GM21825 (cell line): ENCODE measurements at regions not wholly inside any gene's neighbourhood (a gene's known extent, or its start where the extent isn't known, plus 50 kb on each side); places are given as distances from the start of the nearest gene placed in this dataset.
A peak's percentile ranks its signal among the peaks of the same experiment; 100 is the strongest.
"Not testable (repeated sequence)": the region's sequence is repeated elsewhere in the genome, so short reads cannot be mapped to it uniquely, and the experiment has no call there.

Source experiments
- ATAC-seq: cut with Tn5 transposase; IDR thresholded peaks from one replicate; pipeline ENCODE4 v1.9.1; 2021; ENCODE audit warnings: mild to moderate bottlenecking, moderate library complexity; ENCODE audit not compliant: unreplicated experiment

DNA sequence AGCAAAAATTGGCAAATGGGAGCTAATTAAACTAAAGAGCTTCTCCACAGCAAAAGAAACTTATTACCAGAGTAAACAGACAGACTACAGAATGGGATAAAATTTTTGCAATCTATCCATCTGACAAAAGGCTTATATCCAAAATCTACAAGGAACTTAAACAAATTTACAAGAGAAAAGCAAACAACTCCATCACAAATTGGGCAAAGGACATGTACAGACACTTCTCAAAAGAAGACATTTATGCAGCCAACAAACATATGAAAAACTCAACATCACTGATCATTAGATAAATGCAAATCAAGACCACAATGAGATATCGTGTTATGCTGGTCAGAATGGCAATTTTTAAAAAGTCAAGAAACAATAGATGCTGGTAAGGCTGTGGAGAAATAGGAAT, 315.6 kb downstream of the DMAC1 start:
- not testable (repeated sequence) for ATAC-seq

- no peak for ATAC-seq
These were observed 318.0 kb downstream of the DMAC1 start for GRCh38 chr9:7481570-7481969.

GRCh38 chr9:7479300-7479699, 320.3 kb downstream of the DMAC1 start:
- no peak for ATAC-seq

DNA sequence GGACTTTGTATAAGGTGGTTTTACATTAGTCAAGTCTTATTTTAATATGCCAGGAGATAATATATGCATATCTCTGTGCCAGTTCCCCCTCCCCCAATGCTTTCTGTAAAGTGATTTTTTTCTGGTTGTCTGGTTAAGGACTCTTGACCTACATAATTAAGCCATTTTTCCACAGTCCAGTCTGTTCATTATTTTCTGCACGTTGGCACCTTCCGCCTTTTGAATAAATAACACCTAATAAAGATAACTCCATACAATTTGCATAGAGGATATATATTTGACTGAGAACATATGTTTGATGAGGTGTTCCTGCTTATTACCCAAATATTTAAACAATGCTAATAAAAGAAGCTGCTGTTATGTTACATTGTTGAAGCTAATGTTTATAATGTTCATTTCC, 320.9 kb downstream of the DMAC1 start:
- ATAC-seq: no peak

- ATAC-seq: no peak
These were observed 332.4 kb downstream of the DMAC1 start for GRCh38 chr9:7467186-7467585.

DNA sequence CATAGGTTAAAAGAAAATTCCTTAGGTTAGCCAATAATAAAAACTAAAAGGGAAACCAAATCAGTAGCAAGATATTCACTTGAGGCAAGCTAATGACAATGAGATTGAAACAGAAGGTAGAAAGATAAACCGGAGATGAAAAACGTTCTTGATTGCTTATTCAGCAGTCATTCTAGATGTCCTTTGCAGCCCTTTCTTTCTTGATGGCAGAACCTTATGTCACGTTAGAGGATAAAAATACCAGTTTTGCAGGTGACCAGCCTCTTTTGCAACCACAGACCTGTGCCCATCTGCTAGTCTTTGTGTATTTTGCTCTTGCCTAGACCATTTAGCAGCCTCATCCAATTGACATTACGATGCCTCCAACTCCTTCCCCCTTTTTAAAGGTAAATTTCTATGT, 337.8 kb downstream of the DMAC1 start:
- ATAC-seq: no peak

GRCh38 chr9:7456793-7457530, 342.6 kb downstream of the DMAC1 start:
- ATAC-seq: no peak

- ATAC-seq: no peak
These were observed 343.2 kb downstream of the DMAC1 start for GRCh38 chr9:7456377-7456776.

GRCh38 chr9:7454624-7455023, 345.0 kb downstream of the DMAC1 start:
- ATAC-seq: no peak

DNA sequence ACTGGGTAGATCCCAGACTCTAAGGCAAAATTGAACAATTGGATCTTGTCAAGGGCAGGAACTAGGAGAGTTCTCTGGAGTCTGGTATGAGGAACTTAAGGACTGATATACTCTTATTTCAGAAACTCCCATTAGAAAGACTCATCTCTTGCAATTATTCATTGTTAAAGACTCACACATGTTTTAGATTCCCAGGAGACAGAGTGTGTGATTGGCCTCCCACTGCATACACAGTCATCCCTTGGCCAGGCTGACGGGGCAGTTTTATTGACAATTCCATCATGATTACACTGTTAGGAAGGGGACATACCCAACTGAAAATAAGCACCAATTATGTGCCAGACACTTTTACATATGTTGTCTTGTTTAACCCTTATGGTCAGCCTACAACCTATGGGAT, 347.2 kb downstream of the DMAC1 start:
- no peak for ATAC-seq

DNA sequence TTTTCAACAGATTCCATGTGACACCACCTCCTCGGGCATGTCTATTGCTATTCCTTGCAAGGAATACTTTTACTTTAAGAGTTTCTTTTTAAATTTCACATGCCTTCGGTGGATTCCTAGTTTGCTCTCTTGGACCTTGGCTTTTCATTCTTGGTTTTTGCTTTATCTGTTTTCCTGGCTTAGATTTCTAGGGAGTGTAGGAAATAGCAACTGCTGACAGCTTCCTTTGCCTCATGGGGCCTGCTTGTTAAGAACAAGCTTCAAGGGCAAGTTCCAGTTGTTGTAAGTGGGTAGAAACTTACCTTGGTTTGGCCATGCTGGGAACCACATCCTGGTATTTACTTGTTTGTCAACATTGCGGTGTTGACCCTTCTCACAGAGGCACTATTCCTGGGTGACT, 348.5 kb downstream of the DMAC1 start:
- no peak for ATAC-seq

- ATAC-seq: no peak
These were observed 356.0 kb downstream of the DMAC1 start for GRCh38 chr9:7443541-7443940.

GRCh38 chr9:7439355-7439995, 360.1 kb downstream of the DMAC1 start:
- ATAC-seq: no peak

DNA sequence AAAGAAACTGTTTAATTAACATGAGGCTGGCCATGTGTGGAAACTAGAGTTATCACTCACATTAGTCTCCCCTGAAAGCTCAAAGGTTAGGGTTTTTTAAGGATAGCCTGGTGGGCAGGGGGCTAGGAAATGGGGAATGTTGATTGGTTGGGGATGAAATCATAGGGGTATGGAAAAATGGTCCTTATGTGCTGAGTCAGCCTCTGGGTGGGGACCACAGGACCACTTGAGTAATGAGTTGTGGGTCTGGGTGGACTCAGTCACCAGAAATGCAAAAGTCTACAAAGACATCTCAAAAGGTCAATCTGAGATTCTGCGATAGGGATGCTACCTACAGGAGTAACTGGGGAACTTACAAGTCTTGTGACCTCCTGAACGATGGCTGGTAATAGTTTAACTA, 362.8 kb downstream of the DMAC1 start:
- no peak for ATAC-seq

GRCh38 chr9:7433508-7434292, 365.9 kb downstream of the DMAC1 start:
- no peak for ATAC-seq

GRCh38 chr9:7432989-7433388, 366.6 kb downstream of the DMAC1 start:
- no peak for ATAC-seq

DNA sequence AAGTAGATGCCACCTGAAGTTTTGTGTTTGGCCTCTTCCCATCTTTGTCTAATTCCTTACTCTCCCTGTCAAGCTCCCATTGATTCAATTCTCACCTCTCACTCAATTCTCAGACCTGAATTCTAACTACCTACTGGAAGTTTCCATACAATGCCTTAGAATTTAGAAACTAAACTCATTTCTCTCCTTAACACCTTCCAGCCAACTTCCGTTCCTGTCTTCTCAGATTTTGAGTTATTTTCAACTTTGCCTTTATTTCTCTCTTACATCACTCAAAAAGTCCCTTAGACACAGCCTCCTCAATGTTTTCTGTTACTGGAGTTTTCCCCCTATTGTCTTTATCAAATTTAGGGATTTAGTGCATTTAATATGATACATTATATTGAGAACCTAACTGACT, 382.2 kb downstream of the DMAC1 start:
- not testable (repeated sequence) for ATAC-seq

DNA sequence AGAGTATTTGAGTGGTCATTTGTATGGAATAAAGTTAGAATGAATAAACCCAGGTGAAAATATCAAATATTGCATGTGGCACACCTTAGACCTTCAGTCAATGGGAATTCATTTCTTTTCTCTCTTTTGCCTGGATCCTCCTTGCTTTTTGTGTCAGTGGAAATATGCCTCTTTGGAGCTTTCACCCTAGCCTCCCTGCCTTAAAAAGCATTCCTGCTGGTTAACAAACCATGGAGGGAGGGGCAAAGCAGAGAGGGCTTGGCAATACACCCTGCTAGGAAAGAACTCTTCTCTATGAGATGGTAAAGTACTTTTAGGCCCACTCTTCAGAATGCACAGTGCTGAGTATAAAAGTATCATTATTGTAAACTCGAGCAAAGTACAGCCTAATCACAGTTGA, 383.7 kb downstream of the DMAC1 start:
- no peak for ATAC-seq

DNA sequence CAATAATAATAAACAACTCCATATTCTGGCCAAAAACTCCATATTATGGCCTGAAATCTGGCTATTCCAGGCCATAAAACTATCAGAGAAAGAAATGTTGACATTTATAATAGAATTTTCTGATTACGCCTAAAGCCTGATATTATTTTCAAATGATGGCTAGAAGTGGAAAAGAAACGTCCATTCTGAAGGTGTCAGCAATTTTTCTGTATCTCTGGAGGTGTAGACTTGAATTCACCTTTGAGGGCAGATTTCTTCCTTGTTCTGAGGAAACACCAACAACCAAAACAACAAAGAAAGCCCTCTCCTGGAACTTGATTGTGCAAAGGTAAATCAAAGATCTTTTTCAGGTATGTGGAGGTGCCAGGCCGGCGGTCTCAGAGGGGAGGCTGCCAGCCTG, 390.7 kb downstream of the DMAC1 start:
- no peak for ATAC-seq

GRCh38 chr9:7407246-7407645, 392.3 kb downstream of the DMAC1 start:
- ATAC-seq: no peak

DNA sequence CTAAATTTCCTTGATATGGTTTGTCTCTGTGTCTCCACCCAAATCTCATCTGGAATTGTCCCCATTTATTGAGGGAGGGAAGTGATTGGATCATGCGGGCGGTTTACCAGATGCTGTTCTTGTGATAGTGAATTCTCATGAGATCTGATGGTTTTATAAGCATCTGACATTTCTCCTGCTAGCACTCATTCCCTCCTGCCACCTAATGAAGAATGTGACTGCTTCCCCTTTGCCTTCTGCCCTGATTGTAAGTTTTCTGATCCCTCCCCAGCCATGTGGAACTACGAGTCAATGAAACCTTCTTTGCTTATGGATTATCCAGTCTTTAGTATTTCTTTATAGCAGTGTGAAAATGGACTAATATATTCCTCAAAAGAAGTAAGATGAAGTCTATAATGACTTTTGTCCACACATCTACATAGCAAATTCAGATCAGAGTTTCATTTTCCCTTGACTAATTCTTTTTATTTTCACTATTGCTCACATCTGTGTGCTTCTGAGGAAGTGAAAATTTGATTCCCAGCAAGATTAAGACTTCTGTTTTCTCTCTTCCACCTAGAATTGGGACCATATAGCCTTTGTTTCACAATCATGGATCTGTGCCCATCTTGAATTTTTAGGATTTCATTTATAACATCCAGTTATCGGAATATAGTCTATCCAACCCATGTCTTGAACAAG, 393.5 kb downstream of the DMAC1 start:
- peak; percentile 68 for ATAC-seq
